ENCODE measurements at regions not wholly inside any gene's neighbourhood (a gene's known extent, or its start where the extent isn't known, plus 50 kb on each side); places are given as distances from the start of the nearest gene placed in this dataset.
"Not testable (repeated sequence)": the region's sequence is repeated elsewhere in the genome, so short reads cannot be mapped to it uniquely, and the experiment has no call there.

DNA sequence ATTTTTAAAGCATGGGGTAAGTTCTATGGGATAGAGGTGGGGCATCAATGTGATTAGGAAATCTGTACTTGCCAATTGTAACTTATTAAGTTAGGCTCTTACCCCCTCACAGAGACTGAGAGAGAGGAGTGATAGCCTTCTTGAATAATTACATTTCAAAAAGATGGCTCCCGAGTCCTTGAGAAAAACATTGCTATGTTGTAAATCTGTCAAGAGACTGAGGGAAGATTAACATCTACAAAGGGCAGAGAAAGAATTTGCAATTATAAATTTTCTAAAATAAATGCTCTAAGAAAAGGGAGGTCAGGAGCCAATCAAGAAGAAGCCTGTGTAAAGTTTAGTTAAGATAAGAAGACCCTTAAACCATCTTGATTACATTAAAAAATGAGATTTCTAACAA is 1570.8 kb downstream of the OLFM4 start:
- DNase-seq, result no peak

DNA sequence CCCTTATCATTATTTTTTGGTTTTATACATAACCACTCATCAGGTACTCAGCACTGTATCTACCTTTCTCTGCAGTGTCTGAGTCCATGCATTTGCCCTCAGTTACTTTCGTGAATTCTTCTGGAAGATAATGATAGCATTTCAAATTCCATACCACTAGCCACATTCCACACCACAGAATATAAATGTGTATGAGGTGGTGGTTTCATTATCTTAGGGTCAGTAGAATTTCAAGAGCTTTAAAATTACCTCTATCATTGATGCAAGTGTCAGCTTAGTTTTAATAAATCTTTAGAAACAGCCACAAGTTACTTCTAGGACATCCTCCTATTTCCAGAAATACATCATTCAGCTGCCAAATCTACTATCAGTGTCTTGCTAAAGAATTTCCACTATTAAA is 1578.3 kb downstream of the OLFM4 start:
- no peak for DNase-seq

DNA sequence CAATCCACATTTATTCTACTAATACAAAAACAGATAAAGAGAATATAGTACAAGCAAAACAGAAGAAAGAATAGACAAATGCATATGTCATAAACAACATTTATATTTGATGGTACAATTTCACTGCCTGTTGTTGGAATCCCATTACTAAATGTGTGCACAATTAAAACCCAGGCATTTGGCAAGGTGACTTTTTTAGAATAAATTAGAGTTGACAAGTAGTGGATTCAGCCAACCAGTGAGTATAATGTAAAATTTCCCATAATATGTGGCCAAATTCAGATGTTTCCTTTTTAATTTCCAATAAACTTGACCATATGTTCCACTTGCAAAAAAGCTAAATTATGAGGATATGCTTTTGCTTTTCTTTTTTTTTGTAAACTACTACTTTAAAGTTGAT is 1578.8 kb downstream of the OLFM4 start:
- peak; percentile 4 for DNase-seq

DNA sequence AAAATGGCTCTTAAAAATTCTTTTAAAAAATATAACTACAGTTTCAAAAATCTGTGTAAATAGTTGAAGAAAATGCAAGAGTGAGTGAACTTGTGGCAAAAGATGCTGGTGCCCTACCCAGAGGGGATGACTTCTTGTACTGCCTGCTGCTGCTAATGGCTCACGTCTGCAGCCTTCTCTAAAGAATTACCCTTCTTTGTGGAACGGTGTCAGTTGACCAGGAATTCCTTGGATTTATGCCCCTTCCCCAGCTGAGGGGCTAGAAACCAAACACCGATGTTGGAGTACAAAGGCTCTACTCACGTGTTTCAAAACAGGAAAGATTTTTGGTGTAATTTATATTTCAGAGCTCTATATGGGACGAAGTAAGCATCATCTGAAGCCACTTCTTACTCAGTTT is 1582.8 kb downstream of the OLFM4 start:
- DNase-seq, result no peak

DNA sequence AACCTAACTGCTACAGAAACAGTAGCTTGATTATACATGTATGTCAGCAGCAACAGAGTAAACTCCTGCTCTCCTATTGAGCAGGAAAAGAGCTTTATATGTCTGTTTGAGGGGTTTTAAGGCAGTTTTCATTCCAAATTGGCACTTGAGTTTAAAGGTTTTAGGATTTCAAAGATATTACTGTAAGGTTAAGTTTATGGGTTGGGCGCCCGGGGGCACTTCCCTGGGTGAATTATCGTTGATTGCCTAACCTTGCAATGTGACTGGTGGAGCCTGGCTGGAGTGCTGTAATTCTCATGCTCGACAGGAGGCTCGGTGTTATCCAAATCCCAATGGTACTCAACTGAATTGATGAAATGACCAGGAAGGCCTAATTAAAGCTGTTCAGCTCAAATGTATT is 1586.1 kb downstream of the OLFM4 start:
- DNase-seq, result no peak

DNA sequence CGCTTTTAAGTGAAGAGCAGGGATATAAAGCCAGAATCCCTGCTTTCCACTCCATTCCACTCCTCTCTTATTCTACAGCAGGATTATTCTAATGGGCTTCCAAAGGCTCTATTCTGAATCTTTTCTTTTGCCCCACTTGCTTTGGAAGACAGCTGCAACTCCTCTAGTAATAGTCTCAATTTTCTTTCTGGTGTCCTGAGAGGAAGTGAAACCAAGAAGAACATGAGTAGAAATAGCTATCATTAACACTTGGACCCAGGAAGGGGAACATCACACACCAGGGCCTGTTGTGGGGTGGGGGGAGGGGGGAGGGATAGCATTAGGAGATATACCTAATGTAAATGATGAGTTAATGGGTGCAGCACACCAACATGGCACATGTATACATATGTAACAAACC is 1597.9 kb downstream of the OLFM4 start:
- DNase-seq, result not testable (repeated sequence)

DNA sequence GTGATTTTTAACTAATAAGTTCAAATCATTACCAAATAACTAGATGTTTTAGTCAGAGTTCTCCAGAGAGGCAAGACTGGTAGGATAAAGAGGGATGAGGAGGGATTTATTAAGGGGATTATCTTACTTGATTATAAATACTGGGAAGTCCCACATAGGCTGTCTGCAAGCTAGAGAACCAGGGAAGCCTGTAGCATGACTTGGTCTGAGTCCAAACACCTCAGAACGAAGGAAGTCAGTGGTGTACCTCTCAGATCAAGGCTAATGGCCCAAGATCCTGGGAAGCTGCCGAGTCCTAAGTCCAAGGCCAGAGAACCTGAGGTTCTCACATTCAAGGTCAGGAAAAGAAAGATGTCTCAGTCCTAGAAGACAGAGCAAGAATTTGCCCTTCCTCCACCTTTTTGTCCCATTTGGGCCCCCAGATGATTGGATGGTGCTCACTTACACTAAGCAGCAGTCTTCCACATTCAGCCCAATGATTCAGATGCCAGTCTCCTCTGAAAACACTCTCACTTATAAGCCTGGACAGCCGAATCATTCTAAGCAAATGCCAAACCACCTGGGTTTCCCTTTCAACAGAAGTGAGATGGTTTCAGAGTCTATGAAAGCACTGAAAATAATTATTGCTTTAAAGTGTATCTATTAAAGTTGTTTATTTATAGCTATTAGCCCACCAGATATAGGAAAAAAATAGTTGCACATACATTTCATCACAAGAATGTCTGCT is 1599.2 kb downstream of the OLFM4 start:
- DNase-seq, result no peak

DNA sequence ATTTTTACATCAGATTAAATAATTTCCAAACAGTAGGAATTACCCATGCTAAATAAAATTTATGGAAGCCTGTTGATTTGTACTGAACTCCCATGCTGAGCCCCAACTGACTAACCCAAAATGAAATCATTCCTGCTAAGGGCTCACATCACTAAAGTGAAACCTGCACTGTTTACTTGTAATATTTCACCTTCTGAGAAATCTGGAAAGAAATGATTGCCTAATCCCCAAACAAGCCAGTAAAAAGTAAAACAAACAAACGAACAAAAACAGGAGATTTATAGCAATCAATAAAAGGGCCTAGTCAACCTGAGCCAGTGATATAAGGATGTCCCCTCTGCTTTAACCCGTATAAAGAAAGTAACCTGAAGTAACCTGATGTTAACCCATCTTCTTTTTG is 1599.8 kb downstream of the OLFM4 start:
- no peak for DNase-seq

DNA sequence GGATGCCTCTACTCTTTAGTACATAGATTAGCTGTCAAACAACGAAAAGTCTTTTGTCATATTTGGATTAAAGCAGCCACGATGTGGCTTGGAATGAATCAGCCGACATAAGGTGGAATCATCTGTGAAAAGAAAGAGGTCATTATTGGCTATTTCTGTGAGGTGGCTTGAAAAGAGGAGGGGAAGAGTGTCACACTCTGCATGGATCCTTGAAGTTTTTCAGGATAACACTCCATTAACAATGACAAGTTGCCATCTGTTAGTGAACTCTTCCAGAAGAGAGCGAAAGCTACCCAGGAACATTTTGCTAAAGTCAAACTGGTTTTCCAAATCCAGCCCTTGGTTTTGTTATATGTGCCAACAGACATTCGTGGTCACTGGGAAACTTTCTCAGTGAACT is 1604.8 kb downstream of the OLFM4 start:
- DNase-seq, result peak; percentile 60

DNA sequence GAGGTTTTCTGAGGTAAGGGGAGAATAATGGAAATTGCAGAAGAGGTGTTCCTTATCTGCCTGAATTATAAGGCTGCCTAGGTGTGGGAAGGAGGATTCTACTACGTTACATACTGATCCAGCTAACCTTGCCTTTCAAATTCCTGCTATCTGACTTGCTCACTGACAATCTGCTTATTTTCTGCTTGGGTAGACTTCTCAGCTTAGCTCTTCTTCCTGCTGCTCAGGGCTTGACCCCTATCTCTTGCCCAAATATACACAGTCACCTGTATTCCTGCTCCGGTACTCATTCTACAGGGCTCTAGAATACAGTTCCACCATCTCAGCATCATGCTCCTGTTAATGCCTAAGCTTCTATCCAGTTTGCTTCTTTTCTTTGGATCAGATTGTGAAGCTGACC is 1607.6 kb downstream of the OLFM4 start:
- DNase-seq, result no peak

DNA sequence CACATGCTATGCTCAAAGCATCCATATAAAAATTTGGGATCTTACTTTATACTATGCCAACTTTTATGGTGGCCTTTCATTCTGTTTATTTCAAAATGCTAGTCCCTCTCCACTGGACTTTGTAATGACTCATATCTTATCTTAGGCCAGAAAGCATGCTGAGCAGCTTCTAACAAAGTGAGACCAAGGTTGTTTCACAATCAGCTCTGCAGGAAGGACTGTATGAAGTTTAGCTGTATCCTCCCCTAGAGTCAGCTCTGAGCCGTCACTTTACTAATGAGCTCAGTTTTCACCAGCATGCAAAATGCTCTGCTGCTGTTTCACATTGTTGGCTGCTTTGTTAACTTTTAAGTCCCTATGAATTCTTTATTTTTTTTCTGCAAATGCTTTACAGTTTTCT is 1608.8 kb downstream of the OLFM4 start:
- DNase-seq, result no peak

DNA sequence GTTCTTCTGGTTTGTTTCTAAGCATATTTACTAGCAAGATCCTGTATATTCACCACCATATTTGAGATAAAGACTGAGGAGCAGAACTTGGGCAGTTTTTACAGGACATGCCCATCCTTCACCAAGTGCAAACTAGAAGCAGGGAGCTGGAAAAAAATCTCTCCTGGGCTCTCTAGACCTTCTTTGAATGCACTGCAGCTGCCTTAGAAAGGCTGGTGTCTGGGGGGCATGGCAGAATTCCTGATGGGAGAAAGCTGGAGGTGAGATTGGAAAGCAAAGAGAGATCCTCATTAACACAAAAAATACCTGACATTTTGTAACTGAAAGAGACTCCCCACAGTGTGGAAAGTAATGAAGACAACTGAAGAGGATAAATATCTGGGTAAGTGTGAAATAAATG is 1612.1 kb downstream of the OLFM4 start:
- no peak for DNase-seq

DNA sequence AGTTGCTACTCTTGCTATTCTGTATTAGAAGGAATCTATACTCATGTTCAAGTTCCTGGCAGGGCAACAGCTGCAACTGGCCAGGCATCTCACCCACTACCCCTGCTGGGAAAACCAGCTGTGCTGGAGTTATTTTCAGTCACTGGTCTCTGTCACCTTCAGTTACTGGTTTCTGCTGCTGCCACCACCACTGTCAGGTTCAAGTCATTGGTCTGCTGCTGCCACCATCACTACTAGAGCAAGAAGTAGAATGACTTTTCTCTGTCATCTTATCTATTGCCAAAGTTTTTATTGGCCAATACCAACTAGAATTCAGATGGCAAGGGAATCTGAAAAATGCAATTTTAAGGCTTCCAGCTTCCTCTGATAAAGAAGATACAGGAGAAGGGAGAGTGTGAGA is 1615.2 kb downstream of the OLFM4 start:
- no peak for DNase-seq

DNA sequence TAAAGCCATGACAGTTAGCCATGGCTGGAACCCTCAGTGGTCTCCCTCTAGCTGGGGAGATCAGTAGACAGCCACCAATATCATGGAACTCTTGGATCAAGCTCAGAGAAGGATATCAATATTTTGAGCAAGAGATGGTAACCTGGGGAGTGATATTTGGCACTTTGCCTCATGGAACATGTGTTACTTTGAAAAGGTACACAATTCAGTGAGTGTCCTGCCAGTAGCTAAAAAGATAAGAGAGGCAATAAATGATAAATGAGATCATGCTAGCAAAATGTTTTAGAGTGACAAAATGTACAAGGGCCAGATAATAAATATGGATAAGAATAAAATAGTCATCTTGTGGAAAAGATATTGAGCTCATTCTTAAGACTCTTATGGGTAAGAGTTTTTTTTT is 1618.7 kb downstream of the OLFM4 start:
- no peak for DNase-seq

DNA sequence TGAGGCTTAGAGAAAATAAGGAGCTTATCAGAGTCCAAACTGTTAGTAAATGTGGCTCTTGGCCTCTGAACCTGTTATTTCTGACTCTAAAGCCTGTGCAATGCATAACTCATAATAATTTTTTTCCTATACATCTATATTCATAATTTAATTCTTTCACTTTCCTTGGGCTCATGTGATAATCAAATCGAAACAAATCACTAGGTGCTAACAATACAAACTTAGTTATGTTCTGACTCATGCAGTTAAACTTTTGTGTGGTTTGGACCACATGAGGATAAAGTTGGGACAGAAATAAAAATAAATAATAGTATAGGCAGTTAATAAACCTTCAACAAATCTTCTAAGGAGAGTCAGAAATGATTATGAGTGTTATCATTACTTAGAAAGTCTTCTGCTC is 1629.0 kb downstream of the OLFM4 start:
- no peak for DNase-seq

DNA sequence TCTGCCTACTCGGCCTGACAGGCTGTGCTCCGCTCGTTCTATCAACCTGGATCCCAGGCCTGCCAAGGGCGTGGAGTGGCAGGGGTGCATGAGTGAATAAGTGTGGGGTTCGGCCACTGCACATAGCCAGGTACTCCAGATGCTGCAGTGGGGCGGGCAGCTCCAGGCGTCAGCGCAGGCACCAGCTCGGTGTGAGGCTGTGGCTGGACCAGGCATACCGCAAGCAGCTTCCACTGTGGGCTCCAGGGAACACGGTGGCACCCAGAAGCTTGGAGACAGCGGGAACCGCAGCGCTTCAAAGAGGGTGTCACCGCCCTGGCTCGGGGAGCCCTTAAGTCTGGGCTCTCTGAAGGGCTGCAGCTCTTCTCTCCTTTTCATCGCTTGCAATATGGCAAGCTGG is 1630.2 kb downstream of the OLFM4 start:
- DNase-seq, result no peak

DNA sequence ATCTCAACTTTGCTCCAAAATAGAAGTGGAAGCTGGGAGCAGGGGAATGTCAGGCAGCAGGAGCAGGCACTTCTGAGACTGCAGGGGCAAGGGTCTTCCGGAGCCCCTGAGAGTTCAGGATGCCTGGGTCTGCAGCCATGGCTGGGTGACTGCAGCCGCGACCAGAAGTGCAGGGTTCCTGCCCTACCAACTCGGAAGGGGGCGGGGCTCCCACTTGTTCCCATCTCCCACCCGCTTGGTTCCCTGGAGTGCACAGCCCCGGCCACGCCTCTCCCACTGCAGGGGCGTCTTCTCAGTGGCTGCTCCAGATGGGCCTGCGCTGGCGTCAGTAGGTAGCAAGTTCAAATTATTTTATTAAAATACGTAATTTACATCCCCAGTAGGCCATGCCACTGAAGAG is 1631.7 kb downstream of the OLFM4 start:
- DNase-seq, result no peak

DNA sequence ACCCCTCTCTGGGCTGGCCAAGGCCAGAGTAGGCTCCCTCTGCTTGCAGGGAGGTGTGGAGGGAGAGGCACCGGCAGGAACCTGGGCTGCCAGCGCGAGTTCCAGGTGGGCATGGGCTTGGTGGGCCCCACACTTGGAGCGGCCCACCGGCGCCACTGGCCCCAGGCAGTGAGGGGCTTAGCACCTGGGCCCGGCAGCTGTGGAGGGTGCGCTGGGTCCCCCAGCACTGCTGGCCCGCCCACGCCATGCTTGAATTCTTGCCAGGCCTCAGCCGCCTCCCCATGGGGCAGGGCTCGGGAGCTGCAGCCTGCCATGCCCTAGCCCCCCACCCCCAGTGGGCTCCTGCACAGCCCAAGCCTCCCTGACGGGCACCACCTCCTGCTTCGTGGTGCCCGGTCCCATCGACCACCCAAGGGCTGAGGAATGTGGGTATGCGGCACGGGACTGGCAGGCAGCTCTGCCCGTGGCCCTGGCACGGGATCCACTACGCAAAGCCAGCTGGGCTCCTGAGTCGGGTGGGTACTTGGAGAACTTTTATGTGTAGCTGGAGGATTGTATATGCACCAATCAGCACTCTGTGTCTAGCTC is 1648.0 kb downstream of the OLFM4 start:
- no peak for DNase-seq

DNA sequence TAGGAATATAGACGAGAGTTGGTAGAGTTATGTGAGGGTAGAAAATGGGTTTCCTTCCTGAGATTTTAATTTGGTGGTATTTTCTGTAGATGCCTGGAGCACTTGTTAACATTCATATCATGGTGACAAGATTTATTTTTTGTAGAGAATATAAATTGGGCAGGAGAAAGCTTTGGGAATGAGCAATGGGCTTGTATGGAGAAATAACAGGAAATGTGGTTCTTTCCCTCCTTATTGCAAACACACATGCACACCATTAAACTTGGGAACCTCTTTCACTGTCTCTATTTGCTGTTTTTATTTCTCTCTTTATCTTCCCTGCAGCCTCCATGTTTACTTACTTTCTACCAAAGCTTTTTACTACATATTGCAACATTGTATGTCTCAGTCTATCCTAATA is 1653.6 kb downstream of the OLFM4 start:
- no peak for DNase-seq

DNA sequence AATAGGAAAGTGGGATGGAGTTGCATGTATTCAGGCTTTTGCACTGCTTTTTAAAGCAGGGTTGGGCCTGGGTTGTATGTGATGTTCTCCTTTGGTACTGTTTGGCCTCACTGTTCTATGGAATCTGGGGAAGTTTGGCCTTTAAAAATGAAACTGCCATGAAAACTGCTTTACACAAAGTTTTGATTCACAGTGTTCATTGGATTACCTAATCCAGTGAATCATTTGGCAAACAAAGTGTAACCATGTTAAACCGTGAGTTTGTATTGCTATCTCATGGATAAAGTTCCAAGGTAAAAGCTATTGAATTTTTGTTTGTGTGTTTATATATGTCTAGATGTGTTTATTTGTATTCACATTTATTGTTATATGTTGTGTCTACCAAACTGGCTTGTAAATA is 1658.6 kb downstream of the OLFM4 start:
- DNase-seq, result no peak

DNA sequence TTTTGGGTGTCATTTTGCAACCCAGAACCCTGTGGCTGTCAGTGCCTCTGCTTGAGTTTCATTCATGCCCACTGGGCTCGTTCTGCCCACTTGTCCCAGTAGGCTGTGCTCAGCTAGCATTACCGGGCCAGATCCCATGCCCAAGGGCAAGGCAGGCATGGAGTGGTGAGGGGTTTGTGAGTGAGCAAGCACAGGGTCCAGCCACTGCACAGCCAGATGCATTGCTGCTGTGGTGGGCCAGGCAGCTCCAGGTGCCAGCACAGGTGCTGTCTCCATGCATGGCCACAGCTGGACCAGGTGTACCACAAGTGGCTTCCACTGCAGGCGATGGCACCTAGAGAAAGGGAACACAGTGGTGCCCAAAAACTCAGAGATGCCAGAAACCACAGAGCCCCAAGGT is 1671.2 kb downstream of the OLFM4 start:
- DNase-seq, result no peak

DNA sequence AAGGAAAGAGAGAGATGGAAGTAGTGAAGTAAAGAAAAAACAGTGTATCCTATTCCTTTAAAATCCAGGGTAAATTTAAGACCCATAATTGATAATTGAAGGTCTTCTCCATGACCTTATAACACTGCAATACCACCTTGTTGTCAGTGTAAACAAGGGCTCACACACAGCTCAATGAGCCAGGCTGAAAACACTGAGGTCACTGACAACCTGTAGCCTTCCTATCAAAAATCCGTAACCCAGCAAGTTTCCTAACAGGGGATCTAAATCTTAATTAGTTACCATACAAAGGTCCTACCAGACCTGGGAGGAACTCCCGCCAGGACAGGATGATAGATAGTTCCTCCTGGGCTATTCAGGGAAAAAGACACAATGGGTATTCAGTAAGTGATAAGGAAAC is 1677.1 kb downstream of the OLFM4 start:
- no peak for DNase-seq

DNA sequence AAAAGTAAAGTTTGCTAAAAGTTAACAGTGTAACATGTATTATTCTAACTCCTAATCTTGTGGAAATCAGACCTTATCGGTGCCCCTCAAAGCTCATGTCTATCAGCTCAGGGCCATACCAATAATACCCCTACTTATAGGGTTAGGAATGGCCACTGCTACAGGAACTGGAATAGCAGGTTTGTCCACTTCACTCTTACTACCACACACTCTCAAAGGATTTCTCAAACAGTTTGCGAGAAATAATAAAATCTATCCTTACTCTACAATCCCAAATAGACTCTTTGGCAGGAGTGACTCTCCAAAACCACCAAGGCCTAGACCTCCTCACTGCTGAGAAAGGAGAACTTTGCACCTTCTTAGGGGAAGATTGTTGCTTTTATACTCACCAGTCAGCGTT is 1677.7 kb downstream of the OLFM4 start:
- DNase-seq, result no peak

DNA sequence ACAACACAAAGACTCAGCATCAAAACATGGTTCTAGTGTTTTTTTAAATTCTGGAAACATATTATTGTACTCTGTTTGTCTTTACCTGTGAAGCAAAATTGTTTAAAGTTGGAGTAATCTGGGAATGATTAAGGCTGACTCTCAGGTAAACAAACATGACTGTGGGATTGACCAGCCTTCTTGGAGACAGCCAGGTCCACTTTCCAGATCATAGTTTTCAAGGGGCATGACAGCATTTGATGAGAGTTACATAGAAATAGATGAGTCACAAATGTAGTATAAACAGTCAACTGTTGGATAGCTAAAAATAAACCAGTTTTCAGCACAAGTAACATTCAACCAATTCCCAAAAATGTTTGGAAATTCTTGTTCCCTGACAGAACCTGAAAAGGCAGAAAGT is 1680.9 kb downstream of the OLFM4 start:
- no peak for DNase-seq

DNA sequence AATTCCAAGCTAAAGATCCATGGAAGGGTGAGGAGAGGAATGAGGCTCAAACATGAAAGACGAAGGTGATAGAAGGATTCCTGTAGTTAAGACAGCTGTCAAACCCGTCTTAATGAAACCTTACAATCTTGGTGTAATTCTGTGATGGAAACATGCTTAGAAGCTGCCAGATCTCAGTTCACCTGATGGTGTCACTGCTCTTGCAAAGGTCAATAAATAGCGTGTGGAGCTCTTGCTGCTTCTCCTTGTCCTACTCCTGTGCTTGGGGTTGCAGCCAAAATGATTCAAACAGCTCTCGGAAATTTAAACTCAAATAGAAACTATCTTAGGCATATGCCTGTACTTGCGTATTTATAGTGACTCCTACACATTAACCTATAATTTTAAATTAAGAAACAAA is 1705.0 kb downstream of the OLFM4 start:
- DNase-seq, result no peak

All from NCI-H446 treated with DMSO at 0.1 percent for 48 hours (cell line).